H4 (cell line): ENCODE measurements at regions not wholly inside any gene's neighbourhood (a gene's known extent, or its start where the extent isn't known, plus 50 kb on each side); places are given as distances from the start of the nearest gene placed in this dataset.
"Not testable (repeated sequence)": the region's sequence is repeated elsewhere in the genome, so short reads cannot be mapped to it uniquely, and the experiment has no call there.

Experiments used
- DNase-seq: peaks from one replicate; pipeline ENCODE4 v3.0.0-alpha.2; 2015; ENCODE audit warnings: low spot score

GRCh38 chr10:120204877-120205276 is 252.2 kb upstream of the PLPP4 start:
- no peak for DNase-seq

- DNase-seq: no peak
Measured at GRCh38 chr10:120205368-120206018, 251.5 kb upstream of the PLPP4 start.

- no peak for DNase-seq
Measured at GRCh38 chr10:120208488-120208887, 248.5 kb upstream of the PLPP4 start.

- DNase-seq: no peak
Measured at GRCh38 chr10:120209124-120209762, 247.8 kb upstream of the PLPP4 start.

GRCh38 chr10:120212275-120212674 is 244.8 kb upstream of the PLPP4 start:
- DNase-seq: no peak

GRCh38 chr10:120213283-120213682 is 243.7 kb upstream of the PLPP4 start:
- DNase-seq: not testable (repeated sequence)

- DNase-seq: no peak
Measured at GRCh38 chr10:120217736-120218135, 239.3 kb upstream of the PLPP4 start.

GRCh38 chr10:120221873-120222485 is 235.0 kb upstream of the PLPP4 start:
- peak; percentile 22 for DNase-seq

- DNase-seq: no peak
Measured at GRCh38 chr10:120229641-120230040, 227.4 kb upstream of the PLPP4 start.

GRCh38 chr10:120239695-120240094 is 217.3 kb upstream of the PLPP4 start:
- not testable (repeated sequence) for DNase-seq

GRCh38 chr10:120251821-120252442 is 205.1 kb upstream of the PLPP4 start:
- DNase-seq: no peak

- DNase-seq: no peak
Measured at GRCh38 chr10:120253131-120253530, 203.9 kb upstream of the PLPP4 start.

GRCh38 chr10:120260456-120260855 is 196.6 kb upstream of the PLPP4 start:
- DNase-seq: no peak

GRCh38 chr10:120262857-120263547 is 194.0 kb upstream of the PLPP4 start:
- no peak for DNase-seq

- no peak for DNase-seq
Measured at GRCh38 chr10:120266022-120266421, 191.0 kb upstream of the PLPP4 start.

GRCh38 chr10:120270906-120271305 is 186.1 kb upstream of the PLPP4 start:
- no peak for DNase-seq

GRCh38 chr10:120271696-120272095 is 185.3 kb upstream of the PLPP4 start:
- no peak for DNase-seq

GRCh38 chr10:120272350-120272749 is 184.7 kb upstream of the PLPP4 start:
- DNase-seq: no peak

GRCh38 chr10:120278069-120278468 is 179.0 kb upstream of the PLPP4 start:
- no peak for DNase-seq

GRCh38 chr10:120279196-120279595 is 177.8 kb upstream of the PLPP4 start:
- DNase-seq: no peak

GRCh38 chr10:120282421-120282820 is 174.6 kb upstream of the PLPP4 start:
- DNase-seq: no peak

- no peak for DNase-seq
Measured at GRCh38 chr10:120282846-120283492, 174.1 kb upstream of the PLPP4 start.
